GM19240 (cell line): ENCODE measurements at regions not wholly inside any gene's neighbourhood (a gene's known extent, or its start where the extent isn't known, plus 50 kb on each side); places are given as distances from the start of the nearest gene placed in this dataset.

Experiments used
- DNase-seq: peaks from one replicate; pipeline ENCODE4 v3.0.0; 2011; ENCODE audit warnings: low spot score; ENCODE audit not compliant: insufficient read length

DNA sequence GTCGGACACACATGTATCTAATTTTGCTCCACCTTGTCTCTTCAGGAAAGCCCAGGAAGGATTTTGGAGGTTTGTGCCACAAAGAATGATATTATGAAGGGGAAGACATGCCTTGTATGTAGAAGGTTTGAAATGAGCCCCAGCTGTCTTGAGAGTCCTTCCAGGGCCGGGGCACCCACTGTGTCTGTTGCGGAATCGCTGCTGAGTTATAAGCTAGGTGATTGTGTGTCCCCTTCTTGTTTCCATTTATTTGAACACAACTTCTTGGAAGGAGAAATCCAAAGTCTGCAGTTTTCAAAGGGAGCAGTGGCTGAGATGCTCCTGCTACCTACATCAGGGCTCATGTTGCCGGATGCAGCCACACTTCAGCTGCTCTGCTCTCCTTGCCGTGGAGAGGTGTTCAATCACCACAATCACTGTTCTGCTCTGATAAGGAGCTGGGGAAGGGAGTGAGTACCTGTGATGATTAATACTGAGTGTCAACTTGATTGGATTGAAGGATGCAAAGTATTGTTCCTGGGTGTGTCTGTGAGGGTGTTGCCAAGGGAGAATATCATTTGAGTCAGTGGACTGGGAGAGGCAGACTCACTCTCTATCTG lies 828.6 kb downstream of the QKI start:
- no peak for DNase-seq

DNA sequence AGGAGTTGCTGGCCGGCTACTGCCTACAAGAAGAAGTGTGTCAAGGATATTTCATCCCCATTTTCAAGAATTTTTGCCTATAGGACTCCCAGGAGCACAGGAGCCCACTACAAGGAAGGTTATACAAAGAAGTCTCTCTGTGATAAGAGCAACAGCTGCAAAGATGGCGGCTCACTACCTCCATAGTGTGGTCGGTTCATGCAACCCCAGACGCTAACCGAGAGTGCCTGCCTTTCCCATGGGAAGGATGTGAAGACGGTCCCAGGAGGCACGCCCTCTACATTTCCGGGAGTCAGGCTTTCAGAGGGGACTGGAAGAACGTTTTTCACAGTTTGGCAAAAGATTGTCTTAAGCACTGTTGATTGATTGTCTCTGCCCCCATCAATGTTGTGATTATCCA lies 816.3 kb downstream of the QKI start:
- no peak for DNase-seq

DNA sequence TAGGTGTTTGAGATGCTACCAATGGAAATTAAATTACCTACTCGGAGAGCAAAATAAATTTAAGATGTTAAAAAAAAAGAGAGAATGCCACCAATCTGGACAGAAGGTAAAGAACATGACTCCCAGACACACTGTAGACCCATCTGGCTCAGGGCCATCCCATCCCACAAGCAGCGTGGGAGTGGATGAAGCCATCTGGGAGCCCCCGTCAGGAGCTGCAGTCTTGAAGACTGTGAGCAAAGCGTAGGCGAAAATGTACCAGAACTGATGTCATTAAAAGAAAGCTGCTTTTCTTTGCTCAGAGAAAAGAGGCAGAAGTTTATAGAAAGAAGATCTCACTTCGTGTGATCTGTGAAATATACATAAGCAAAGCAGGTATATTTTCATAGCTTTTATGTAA lies 815.7 kb downstream of the QKI start:
- no peak for DNase-seq

DNA sequence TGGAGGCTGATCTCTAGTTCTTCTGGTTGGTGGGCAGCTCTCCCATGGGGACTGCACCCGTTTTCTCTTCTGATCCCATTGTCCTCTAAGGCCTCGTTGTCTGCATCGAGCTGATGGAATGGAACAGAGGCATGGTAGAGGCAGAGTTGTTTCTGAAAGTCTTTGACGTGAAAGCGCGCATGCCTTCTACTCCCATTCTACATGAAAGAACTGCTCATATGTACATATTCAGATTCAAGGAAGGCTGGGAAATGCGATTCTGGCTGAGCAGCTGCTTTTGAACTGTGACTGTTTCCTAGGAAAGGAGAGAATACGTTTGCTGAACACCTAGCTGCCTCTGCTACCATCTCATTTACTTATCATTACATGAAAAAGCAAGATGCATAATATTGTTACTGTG lies 815.2 kb downstream of the QKI start:
- no peak for DNase-seq

DNA sequence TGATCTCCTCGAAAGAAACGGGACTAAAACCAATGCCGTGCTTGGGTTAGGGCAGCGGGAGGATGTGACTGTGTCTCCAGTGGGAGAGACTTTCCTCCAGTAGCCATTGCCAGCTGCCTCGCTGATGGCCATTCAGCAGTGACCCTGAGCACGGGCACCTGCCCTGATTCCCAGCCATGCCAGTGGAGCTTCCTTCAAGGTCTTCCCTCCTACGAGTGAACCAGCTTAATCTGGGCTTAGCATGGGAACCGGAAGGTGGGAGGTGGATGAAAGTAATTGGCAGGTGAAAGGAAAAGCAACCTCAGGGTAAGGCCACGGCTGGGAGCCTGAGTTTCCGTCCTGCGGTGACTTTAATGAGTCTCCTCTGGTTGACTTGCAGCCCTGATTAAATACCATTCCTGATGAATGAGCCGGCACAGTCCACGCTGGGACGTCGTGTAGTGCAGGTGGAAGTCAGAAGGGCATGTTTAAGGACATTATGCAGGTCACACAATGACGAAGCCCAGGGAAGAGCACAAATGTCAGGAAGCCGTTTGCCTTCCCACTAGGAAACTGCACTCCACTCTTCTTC lies 813.5 kb downstream of the QKI start:
- DNase-seq = no peak

DNA sequence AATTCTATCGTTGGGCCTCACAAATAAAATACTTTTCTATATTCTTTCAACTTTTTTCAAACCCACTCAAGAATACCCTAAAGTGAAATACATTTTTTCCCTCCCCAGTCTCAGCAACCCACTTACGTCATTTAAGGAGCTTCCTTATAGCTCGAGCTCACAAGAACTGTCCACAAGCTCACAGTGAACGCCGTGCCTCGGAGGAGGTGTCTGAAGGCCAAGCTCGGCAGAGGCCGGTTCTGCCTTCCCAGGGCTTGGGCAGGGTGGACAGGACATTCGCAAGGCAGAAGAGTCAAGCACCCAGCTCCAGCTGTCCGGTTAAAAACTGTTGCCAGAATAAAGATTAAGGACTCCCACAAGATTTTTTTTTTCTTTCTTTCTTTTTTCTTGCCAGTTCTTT lies 802.3 kb downstream of the QKI start:
- no peak for DNase-seq

DNA sequence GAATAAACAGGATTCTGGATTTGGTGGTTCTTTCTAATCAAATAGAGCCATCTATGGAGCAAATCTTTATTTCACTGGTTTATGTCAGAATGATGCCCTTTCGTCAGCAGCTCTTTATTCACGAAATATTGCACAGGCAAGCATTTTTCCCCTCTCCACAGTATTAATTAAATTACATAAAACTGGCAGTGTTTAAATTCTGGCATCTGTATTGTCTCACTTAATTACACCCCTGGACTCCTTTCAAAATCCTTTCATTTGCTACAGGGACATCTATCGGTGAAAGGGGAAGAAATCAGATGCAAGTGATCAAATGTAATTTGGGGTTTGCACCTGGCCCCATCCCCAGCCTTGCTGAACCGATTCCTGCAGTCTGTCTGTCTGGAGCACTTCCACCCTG lies 801.9 kb downstream of the QKI start:
- DNase-seq = no peak

DNA sequence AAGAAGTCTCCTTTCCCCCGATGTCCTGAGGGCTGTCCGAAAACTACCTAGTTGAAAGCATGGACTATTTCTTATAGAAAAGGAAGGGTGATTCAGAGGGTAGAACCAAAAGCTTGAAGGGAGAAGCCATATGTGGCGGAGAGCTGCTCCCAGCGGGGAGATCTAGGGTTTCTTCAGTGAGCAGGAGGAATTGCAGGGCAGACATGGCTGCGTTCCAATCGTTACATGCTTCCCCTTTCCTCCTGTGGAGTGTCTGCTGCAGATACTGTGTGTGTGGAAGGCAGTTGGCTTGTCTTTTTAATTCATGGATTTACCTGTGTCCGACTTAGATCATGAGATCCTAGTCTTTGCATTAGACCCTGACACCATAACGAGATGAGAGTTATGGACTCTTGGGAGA lies 799.5 kb downstream of the QKI start:
- no peak for DNase-seq

DNA sequence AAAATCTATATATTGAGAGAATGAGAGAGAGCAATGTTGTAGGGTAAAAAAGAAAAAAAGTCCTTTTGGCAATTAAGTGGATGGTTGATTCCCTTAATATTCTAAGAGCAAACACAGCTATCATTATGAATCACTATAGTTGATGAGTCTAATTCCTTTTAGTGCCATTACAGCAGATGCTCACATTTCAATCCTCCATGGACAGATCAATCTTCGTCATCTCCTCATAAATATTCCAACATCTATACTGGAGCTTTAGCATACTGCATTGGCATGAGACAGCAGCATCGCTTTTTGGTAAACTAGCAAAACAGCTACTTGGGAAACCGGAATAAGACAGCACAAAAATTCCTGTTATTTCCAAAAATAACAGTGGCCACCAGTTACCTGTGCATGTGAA lies 796.7 kb downstream of the QKI start:
- DNase-seq = no peak

DNA sequence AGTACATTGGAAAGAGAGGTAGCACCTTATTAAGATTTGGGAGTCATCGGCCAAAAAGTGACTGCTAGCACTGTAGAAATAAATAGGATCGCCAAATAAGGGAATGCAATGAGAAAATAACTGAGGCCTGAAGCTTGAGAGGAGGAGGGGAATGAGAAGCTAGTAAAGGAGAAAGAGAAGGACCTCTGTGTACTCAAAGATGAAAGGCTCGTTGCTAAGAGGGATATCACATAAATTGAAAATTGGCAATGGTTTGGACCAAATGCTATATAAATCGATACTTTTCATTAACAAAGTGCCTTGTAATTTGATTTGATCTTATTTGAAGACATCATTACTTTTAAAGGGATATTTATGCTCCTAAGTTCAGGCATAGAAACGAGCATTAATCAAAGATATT lies 796.3 kb downstream of the QKI start:
- no peak for DNase-seq

DNA sequence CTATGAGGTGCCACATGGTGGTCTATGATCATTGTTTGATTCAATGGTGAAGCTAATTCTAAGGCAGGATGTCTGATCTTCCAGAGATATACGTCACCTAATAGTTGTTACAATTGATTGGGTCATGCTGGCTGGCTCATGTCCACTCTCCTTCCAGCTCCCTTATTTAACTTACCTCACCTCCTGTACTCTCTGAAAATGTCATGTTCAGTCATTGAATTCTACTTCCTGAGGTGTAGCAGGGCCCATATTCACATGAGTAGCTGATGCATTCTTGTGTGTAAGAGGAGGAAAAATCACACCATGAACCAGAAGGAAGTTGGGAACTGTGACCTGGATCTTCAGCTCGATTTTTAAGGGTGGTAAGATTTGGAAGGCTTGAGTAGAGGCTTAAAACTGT lies 795.8 kb downstream of the QKI start:
- no peak for DNase-seq

DNA sequence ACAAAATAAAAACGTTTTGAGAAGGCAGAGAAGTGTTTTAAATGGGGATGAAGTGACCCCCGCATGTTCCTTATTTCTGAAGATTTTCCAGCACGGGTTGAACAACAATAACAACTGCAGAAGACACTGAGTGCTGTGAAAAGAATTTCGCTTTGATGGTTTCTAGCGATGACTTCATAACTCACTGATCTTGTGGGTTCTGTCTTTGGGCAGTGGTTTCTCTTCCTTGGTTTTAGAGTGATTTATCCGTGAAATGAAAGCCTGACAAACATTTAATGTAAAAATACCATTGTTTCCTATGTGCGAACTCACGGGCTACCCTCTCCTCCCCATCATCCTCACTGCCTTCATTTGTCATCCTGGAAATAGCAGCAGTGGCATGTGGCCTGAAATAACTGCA lies 793.9 kb downstream of the QKI start:
- no peak for DNase-seq

DNA sequence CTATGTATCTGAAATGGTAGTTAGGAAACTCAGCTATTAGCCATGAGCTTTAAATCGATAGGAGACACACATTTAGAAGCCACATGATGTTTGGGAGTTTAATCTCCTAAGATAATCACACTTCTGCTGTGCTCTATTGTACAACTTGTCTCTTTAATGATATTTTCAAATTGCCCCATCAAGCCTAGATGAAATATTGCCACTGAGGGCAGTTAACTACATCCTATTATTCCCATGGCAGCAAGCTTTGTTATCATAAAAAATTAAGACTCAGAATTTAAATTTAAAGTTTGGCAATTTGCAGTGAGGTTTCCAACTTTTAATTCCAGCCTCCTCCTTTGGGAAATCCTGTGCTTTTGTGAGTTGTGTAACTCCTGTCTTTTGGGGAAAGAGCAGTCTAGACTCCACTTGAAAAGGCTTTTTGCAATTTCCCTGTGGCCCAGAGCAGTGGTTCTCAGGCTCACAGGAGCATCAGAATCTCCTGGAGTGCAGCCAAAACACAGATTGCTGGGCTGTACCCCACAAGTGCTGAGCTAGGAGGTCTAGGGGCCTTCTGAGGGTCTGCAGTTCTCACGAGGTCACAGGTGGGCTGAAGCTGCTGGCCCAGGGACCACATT lies 792.4 kb downstream of the QKI start:
- DNase-seq = no peak

DNA sequence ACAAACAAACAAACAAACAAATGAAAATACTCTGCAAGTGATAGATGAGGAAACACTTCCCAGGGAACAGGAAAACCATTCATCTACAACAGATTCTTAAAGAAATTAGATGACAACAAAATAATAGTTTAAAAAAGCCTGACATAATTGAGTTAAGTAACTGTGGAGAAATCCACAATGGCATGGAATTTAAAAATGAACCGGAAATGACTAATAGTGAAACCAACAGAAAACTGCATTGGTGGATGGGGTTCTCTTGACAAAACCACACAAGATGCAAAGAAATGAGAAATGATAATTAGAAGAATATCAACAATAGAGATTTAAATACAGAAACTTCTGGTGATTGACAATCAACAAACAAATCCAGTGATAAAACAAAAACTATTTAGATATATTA lies 785.6 kb downstream of the QKI start:
- no peak for DNase-seq

DNA sequence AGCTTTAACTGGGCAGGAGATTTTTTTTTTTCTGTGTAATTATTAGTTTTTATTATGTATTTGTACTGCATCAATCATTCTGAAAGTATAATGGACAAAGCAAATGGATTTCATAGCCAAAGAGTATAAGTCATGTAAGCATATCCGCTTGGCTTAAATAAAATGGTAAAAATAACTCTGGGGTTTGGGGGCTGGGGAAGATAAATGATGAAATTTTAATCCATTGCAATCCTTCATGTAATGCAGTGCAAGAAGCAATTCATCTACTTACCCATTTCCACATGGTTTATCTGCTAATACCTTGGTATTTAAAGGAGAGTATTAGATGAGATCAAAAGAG lies 781.4 kb downstream of the QKI start:
- DNase-seq = no peak

DNA sequence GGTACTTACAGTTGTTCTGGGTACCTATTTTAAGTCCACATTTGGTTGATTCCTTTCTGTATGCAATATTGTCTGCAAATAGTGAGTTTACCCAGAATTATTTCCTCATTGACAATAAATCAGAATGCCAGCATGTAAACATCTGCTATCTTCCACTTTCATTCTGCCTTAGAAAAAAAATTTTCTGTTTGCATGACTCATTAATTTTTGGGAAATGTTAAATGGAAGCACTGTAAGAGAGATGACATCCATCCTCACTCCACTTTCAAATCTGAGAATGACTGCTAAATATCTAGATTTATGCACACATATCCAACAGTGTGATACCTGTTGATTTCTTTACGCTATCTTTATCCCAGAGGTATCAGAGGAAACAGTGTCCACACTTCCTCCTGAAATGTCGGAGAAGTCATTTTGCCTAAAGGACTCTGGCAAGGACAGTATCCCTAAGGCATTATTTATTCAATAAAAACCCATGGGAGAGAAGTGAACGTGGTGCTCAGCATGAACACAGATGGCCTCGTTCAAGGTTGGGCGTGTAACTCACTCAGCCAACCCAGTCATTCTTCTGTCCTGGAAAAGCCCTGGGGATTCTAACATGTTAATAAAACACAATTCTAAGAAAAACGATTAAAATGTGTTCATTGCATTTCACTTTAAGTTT lies 780.9 kb downstream of the QKI start:
- DNase-seq = no peak

DNA sequence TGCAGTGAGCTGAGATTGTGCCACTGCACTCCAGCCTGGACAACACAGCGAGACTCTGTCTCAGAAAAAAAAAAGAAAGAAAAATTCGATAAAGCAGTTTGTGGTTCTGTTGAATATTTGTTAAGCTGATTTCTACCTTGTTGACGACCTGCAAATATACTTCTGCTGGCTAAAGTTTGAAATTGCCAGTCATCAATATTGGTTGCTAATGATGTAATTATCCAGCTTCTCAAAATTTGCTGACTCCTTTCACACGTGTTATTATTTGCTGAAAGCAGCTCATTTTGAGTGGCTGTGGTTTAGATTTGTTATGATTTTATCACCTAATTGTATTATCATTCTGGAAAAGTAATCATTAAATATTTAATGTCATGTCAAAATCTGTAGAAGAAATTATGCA lies 774.3 kb downstream of the QKI start:
- DNase-seq = no peak

DNA sequence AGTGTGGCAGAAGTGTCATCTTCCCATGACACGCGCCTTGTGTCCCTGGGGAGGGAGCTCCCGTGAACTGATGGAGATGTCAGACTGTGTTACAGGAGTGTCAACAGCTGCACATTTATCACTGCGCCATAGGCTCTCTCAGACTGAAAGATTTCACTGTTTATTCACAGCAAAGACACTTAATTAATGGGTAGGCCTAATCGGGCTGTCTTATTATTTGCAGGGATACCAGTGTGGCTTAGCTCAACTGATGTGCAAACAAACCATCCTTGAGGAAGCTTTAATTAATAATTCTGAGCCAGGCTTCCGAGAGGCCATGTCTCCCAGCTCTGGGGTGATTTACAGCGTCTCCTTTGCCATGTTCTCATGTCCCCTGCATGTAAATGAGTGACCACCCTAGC lies 771.0 kb downstream of the QKI start:
- DNase-seq = no peak

DNA sequence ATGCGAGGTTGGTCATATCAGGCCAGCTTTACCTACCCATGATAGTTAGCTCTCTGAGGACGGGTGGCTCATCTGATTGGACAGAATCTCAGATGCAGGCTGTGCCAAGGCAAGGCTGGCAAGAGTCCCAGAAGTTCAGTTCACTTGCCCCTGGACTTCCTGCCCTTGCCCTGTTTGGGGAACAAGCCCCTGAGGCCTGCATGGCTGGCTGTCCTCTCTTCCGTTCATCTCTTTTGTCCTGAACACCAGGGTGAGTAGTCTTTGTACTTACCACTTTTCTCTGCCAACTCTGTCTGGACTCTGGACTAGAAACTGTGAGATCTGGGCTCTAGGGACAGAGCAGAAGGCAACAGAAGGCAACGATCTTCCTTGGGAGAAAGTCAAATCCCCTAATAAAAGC lies 769.9 kb downstream of the QKI start:
- no peak for DNase-seq

DNA sequence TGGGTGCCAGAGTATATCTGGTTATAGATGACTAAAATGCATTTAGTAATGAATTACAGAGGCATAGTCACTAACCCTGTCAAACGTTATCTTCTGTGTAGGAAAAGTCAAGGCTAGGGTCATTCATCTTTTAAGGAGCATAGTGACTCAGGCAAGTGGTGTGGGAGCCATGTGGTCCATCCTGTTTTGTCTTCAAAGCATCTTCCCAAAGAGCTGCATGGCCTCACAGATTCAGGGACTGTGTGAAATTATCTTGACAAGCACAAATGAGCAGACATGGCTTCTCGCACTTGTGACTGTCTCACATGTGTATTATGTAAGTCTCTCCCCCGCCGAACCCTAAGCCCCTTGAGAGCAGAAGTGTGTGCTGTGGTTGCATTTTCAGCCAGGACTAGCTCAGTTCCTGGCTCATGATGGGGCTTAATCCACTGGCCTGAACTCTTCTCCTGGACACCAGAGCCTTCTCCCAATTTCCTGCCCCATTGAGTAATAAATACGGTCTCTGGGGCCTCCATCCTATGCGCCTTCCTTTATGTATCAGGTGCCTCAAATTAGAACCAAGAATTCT lies 769.1 kb downstream of the QKI start:
- no peak for DNase-seq

DNA sequence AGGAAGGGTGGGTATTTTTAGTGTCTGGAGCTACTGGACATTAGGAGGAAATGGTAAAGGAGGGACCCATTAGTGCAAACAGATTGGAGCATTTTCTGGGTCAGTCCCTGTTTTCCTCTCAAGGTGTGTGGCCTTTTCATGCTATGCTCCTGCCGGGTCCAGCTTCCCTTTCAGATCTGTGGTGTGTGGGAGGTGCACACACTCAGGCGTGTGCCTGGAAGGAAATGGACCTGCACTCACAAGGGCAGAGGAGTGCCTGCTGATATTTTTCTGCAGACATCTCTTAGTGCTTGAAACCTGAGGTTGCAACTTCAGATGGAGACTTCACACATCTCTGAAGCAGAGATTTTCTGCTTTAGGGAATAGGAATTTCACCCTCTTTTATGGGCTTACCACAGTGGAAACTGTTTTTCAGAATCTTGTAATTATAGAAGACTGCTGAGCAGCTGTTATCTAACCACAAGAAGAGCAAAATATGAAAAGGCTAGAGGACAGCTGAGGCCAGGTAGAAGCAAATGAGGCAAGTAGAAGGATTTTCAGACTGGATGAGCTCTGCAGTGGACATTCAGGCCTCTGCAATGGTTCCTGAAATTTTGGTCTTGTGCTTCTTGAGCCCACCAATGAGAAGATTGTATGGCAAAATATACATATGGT lies 764.3 kb downstream of the QKI start:
- DNase-seq = no peak

DNA sequence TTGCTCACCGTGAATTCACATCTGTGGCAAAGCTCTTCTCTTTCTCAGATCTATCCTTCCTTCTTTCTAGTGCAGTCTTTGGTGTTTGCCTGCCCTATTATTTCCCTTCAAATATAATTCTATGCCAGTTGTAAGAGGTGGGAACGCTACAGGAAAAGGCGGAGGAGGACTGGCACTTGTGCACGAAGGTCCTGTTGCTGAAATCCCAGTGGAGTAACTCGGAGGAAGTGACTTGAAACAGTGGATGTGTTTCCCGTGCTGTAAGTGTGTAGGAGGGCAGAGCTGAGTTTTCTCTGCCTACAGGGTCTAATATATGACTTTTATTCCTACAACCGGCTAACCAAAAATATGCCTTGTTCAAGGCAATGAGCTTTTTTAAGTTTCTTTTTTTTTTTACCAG lies 754.8 kb downstream of the QKI start:
- DNase-seq = no peak
